DMS53 (cell line): ENCODE measurements at regions not wholly inside any gene's neighbourhood (a gene's known extent, or its start where the extent isn't known, plus 50 kb on each side); places are given as distances from the start of the nearest gene placed in this dataset.

Source experiments
- DNase-seq: peaks from one replicate; lab custom pipeline; 2025; lab: John Stamatoyannopoulos, UW

GRCh38 chr2:16152071-16152927 is 211.9 kb downstream of the MYCN start:
- no peak for DNase-seq

GRCh38 chr2:16151651-16152050 is 211.3 kb downstream of the MYCN start:
- DNase-seq: no peak

- no peak for DNase-seq
Measured at GRCh38 chr2:16151281-16151570, 210.9 kb downstream of the MYCN start.

GRCh38 chr2:16150456-16151280 is 210.3 kb downstream of the MYCN start:
- no peak for DNase-seq

GRCh38 chr2:16149349-16150243 is 209.2 kb downstream of the MYCN start:
- no peak for DNase-seq

- no peak for DNase-seq
Measured at GRCh38 chr2:16148632-16149348, 208.4 kb downstream of the MYCN start.

- DNase-seq: peak; percentile 49
Measured at GRCh38 chr2:16142383-16143361, 202.3 kb downstream of the MYCN start.

GRCh38 chr2:16141641-16141921 is 201.2 kb downstream of the MYCN start:
- no peak for DNase-seq

GRCh38 chr2:16140771-16141640 is 200.7 kb downstream of the MYCN start:
- peak; percentile 28 for DNase-seq

- no peak for DNase-seq
Measured at GRCh38 chr2:16139663-16140615, 199.6 kb downstream of the MYCN start.

- DNase-seq: no peak
Measured at GRCh38 chr2:16138811-16139662, 198.7 kb downstream of the MYCN start.

GRCh38 chr2:16137080-16137755 is 196.9 kb downstream of the MYCN start:
- no peak for DNase-seq

GRCh38 chr2:16136461-16137035 is 196.2 kb downstream of the MYCN start:
- DNase-seq: no peak

GRCh38 chr2:16135913-16136310 is 195.6 kb downstream of the MYCN start:
- no peak for DNase-seq

GRCh38 chr2:16135196-16135912 is 195.0 kb downstream of the MYCN start:
- no peak for DNase-seq
